SK-N-SH treated with all-trans-retinoic acid at 6 μM for 48 hours (cell line): ENCODE measurements at regions not wholly inside any gene's neighbourhood (a gene's known extent, or its start where the extent isn't known, plus 50 kb on each side); places are given as distances from the start of the nearest gene placed in this dataset.

Source experiments
- ATAC-seq: fragments of 200-7000 bp; cut with Tn5 transposase; 3 replicates; pipeline ENCODE4 v1.9.1; 2020; ENCODE audit warnings: mild to moderate bottlenecking, moderate library complexity
- ARNTL ChIP-seq: fragments of 450-650 bp; formaldehyde crosslinking; IDR thresholded peaks from 2 replicates; pipeline ENCODE4 v1.5.0; 2020; ENCODE audit warnings: low read depth, mild to moderate bottlenecking, moderate library complexity, borderline replicate concordance
- BACH2 ChIP-seq: fragments of 250-450 bp; sonication (Bioruptor Pico); IDR thresholded peaks from 2 replicates; pipeline ENCODE4 v1.9.0; 2021; ENCODE audit warnings: mild to moderate bottlenecking, borderline replicate concordance
- CREB5 ChIP-seq: fragments of 250-450 bp; sonication (Bioruptor Pico); IDR thresholded peaks from 2 replicates; pipeline ENCODE4 v1.5.1; 2020; ENCODE audit warnings: low read depth, mild to moderate bottlenecking, moderate library complexity
- CSDC2 ChIP-seq: fragments of 250-450 bp; sonication (Bioruptor Pico); IDR thresholded peaks from 2 replicates; pipeline ENCODE4 v1.5.0; 2020; ENCODE audit warnings: mild to moderate bottlenecking, moderate library complexity
- ESRRG ChIP-seq: fragments of 250-450 bp; sonication (Bioruptor Pico); IDR thresholded peaks from 2 replicates; pipeline ENCODE4 v1.6.1; 2021; ENCODE audit warnings: mild to moderate bottlenecking
- GLIS3 ChIP-seq: fragments of 250-450 bp; sonication (Bioruptor Pico); IDR thresholded peaks from 2 replicates; pipeline ENCODE4 v1.5.0; 2020; ENCODE audit warnings: mild to moderate bottlenecking, moderate library complexity
- ISL1 ChIP-seq: fragments of 250-450 bp; sonication (Bioruptor Pico); IDR thresholded peaks from 2 replicates; pipeline ENCODE4 v2.1.2; 2022; ENCODE audit warnings: mild to moderate bottlenecking, moderate library complexity
- OSR1 ChIP-seq: fragments of 250-450 bp; sonication (Bioruptor Pico); IDR thresholded peaks from 2 replicates; pipeline ENCODE4 v1.8.0; 2022; ENCODE audit warnings: moderate library complexity, mild to moderate bottlenecking, inconsistent platforms
- POU6F1 ChIP-seq: fragments of 250-450 bp; sonication (Bioruptor Pico); IDR thresholded peaks from 2 replicates; pipeline ENCODE4 v1.8.0; 2021; ENCODE audit warnings: low read depth, mild to moderate bottlenecking, moderate library complexity, borderline replicate concordance
- PPARA ChIP-seq: fragments of 250-450 bp; sonication (Bioruptor Pico); IDR thresholded peaks from 2 replicates; pipeline ENCODE4 v1.5.0; 2020; ENCODE audit warnings: mild to moderate bottlenecking, borderline replicate concordance
- SNAI2 ChIP-seq: fragments of 250-450 bp; sonication (Bioruptor Pico); IDR thresholded peaks from 2 replicates; pipeline ENCODE4 v1.5.0; 2020; ENCODE audit warnings: mild to moderate bottlenecking, moderate library complexity
- TCF4 ChIP-seq: fragments of 250-450 bp; sonication (Bioruptor Pico); IDR thresholded peaks from 2 replicates; pipeline ENCODE4 v1.8.0; 2021; ENCODE audit warnings: mild to moderate bottlenecking, moderate library complexity, borderline replicate concordance
- TOX ChIP-seq: fragments of 250-450 bp; sonication (Bioruptor Pico); IDR thresholded peaks from 2 replicates; pipeline ENCODE4 v1.8.0; 2021; ENCODE audit warnings: mild to moderate bottlenecking, moderate library complexity, borderline replicate concordance
- ZC3H10 ChIP-seq: fragments of 250-450 bp; sonication (Bioruptor Pico); IDR thresholded peaks from 2 replicates; pipeline ENCODE4 v1.5.1; 2021; ENCODE audit warnings: mild to moderate bottlenecking, moderate library complexity
- ZFP3 ChIP-seq: fragments of 250-450 bp; sonication (Bioruptor Pico); IDR thresholded peaks from 2 replicates; pipeline ENCODE4 v1.5.0; 2020; ENCODE audit warnings: mild to moderate bottlenecking, moderate library complexity
- ZFP30 ChIP-seq: fragments of 450-650 bp; formaldehyde crosslinking; IDR thresholded peaks from 2 replicates; pipeline ENCODE4 v1.5.0; 2022; ENCODE audit warnings: mild to moderate bottlenecking, moderate library complexity
- ZNF565 ChIP-seq: fragments of 450-650 bp; formaldehyde crosslinking; conservative IDR thresholded peaks from 2 replicates; pipeline ENCODE4 v1.5.0; 2020; ENCODE audit warnings: low read depth, mild to moderate bottlenecking, moderate library complexity
- ZNF70 ChIP-seq: fragments of 450-650 bp; formaldehyde crosslinking; IDR thresholded peaks from 2 replicates; pipeline ENCODE4 v1.5.0; 2020; ENCODE audit warnings: mild to moderate bottlenecking, moderate library complexity
- TF ChIP-seq, protein P1 (sequence below): fragments of 250-450 bp; sonication (Bioruptor Pico); IDR thresholded peaks from 2 replicates; pipeline ENCODE4 v1.5.1; 2021; ENCODE audit warnings: mild to moderate bottlenecking, moderate library complexity
- TF ChIP-seq, protein P2 (sequence below): fragments of 250-450 bp; sonication (Bioruptor Pico); IDR thresholded peaks from 2 replicates; pipeline ENCODE4 v1.8.0; 2020; ENCODE audit warnings: mild to moderate bottlenecking, moderate library complexity, borderline replicate concordance
- TF ChIP-seq, protein P3 (sequence below): fragments of 250-450 bp; sonication (Bioruptor Pico); IDR thresholded peaks from 2 replicates; pipeline ENCODE4 v1.5.0; 2020; ENCODE audit warnings: mild to moderate bottlenecking, moderate library complexity

GRCh38 chr11:112795142-112795815, 165.9 kb upstream of the NCAM1 start:
- TF ChIP-seq CSDC2 (CRISPR knock-in tag) = no peak
- no peak for TF ChIP-seq ZNF565 (CRISPR knock-in tag)
- TF ChIP-seq BACH2 = no peak
- TF ChIP-seq POU6F1 = no peak
- TF ChIP-seq, protein P1, sequence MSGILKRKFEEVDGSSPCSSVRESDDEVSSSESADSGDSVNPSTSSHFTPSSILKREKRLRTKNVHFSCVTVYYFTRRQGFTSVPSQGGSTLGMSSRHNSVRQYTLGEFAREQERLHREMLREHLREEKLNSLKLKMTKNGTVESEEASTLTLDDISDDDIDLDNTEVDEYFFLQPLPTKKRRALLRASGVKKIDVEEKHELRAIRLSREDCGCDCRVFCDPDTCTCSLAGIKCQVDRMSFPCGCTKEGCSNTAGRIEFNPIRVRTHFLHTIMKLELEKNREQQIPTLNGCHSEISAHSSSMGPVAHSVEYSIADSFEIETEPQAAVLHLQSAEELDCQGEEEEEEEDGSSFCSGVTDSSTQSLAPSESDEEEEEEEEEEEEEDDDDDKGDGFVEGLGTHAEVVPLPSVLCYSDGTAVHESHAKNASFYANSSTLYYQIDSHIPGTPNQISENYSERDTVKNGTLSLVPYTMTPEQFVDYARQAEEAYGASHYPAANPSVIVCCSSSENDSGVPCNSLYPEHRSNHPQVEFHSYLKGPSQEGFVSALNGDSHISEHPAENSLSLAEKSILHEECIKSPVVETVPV = no peak
- TF ChIP-seq TCF4 = no peak
- no peak for TF ChIP-seq ZNF70 (CRISPR knock-in tag)
- no peak for TF ChIP-seq ISL1 (CRISPR knock-in tag)
- no peak for TF ChIP-seq TOX
- no peak for TF ChIP-seq ZFP30 (CRISPR knock-in tag)
- no peak for TF ChIP-seq GLIS3 (CRISPR knock-in tag)
- TF ChIP-seq ARNTL (CRISPR knock-in tag) = no peak
- TF ChIP-seq ESRRG = no peak
- TF ChIP-seq CREB5 (CRISPR knock-in tag) = no peak
- no peak for TF ChIP-seq ZC3H10 (CRISPR knock-in tag)
- TF ChIP-seq, protein P2, sequence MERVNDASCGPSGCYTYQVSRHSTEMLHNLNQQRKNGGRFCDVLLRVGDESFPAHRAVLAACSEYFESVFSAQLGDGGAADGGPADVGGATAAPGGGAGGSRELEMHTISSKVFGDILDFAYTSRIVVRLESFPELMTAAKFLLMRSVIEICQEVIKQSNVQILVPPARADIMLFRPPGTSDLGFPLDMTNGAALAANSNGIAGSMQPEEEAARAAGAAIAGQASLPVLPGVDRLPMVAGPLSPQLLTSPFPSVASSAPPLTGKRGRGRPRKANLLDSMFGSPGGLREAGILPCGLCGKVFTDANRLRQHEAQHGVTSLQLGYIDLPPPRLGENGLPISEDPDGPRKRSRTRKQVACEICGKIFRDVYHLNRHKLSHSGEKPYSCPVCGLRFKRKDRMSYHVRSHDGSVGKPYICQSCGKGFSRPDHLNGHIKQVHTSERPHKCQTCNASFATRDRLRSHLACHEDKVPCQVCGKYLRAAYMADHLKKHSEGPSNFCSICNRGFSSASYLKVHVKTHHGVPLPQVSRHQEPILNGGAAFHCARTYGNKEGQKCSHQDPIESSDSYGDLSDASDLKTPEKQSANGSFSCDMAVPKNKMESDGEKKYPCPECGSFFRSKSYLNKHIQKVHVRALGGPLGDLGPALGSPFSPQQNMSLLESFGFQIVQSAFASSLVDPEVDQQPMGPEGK (CRISPR knock-in tag) = no peak
- no peak for TF ChIP-seq PPARA (CRISPR knock-in tag)
- TF ChIP-seq, protein P3, sequence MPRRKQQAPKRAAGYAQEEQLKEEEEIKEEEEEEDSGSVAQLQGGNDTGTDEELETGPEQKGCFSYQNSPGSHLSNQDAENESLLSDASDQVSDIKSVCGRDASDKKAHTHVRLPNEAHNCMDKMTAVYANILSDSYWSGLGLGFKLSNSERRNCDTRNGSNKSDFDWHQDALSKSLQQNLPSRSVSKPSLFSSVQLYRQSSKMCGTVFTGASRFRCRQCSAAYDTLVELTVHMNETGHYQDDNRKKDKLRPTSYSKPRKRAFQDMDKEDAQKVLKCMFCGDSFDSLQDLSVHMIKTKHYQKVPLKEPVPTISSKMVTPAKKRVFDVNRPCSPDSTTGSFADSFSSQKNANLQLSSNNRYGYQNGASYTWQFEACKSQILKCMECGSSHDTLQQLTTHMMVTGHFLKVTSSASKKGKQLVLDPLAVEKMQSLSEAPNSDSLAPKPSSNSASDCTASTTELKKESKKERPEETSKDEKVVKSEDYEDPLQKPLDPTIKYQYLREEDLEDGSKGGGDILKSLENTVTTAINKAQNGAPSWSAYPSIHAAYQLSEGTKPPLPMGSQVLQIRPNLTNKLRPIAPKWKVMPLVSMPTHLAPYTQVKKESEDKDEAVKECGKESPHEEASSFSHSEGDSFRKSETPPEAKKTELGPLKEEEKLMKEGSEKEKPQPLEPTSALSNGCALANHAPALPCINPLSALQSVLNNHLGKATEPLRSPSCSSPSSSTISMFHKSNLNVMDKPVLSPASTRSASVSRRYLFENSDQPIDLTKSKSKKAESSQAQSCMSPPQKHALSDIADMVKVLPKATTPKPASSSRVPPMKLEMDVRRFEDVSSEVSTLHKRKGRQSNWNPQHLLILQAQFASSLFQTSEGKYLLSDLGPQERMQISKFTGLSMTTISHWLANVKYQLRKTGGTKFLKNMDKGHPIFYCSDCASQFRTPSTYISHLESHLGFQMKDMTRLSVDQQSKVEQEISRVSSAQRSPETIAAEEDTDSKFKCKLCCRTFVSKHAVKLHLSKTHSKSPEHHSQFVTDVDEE (CRISPR knock-in tag) = no peak
- no peak for TF ChIP-seq SNAI2 (CRISPR knock-in tag)
- ATAC-seq = peak; percentile 88

DNA sequence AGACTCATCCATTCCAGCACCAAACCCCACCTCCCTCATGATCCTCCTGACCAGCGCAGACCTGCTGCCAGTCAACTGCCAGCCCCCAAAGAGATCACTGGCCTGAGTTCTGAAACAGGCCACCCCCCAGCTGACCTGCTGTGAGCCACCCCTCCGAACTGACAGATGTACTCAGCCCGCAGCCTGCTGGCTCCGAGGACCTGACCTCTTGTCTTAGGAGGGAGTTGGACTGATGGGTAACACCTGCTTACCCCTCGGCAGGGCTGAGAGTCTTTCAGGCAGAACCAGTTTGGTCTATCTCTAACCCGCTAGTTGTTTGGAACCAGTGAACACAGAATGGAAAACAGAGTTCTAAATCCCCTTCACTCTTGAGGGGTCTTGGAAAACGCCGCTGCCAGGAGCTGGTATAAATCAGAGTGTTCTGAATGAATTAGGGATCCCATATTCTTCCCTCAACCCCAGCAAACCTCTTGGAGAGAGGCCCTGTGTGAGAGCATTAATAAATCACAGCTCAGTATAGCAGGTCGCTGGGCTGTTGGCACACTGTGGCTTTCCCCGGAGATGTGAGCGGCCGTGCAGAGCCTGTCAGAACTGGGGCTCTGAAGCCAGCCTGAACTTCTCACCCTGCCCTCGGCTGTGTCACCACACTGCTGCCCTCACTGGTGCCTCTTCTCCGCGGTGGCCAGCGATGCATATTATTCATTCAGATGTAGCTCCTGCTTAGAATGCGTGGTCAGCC, 165.1 kb upstream of the NCAM1 start:
- peak; percentile 33 for ATAC-seq
- no peak for TF ChIP-seq ESRRG

DNA sequence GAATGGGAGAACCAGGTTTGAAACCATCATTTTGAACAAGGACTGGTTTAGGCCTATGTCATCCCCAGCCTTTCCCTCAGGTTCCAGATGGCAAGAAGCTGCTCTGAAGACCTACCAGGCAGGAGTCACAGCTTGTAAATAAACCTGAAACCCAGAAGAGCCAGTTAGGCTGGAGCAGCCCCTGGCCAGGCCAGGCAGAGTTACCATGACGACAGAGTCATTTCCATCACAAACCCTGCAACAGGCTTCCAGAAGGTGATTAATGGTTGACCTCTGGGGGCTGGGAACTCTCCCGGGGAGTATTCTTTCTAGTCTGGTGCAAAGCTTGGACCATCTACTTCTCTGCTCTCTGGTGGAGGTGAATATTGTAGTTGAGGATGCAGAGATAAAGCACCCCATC, 164.1 kb upstream of the NCAM1 start:
- ATAC-seq = no peak
- TF ChIP-seq GLIS3 (CRISPR knock-in tag) (no peak), PPARA (CRISPR knock-in tag) (no peak), OSR1 (CRISPR knock-in tag) (no peak), ZFP3 (CRISPR knock-in tag) (no peak), CREB5 (CRISPR knock-in tag) (no peak), ZNF565 (CRISPR knock-in tag) (no peak), SNAI2 (CRISPR knock-in tag) (no peak)
- TF ChIP-seq, protein P1 = no peak
- TF ChIP-seq, protein P2 (CRISPR knock-in tag) = no peak
